MCF 10A (cell line): ENCODE measurements at regions not wholly inside any gene's neighbourhood (a gene's known extent, or its start where the extent isn't known, plus 50 kb on each side); places are given as distances from the start of the nearest gene placed in this dataset.
A peak's percentile ranks its signal among the peaks of the same experiment; 100 is the strongest.

Experiments used
- BruUV-seq: library from RNA; stranded (reverse); fragments of 400-500 nt; replicated peaks from 2 replicates; lab custom pipeline; 2021; lab: Mats Ljungman, UMichigan
- CTCF ChIA-PET: fragments of 300-600 bp; sonication (Branson Sonifier 250); formaldehyde crosslinking; extraction: SDS; loops from one replicate; lab custom pipeline; 2021; ENCODE audit warnings: antibody characterized with exemption, inconsistent platforms; lab: Yijun Ruan, JAX
- POLR2A ChIA-PET: fragments of 300-600, 350-650 bp; sonication (Branson Sonifier 250); formaldehyde crosslinking; extraction: SDS; loops from one replicate; lab custom pipeline; 2020; ENCODE audit warnings: antibody characterized with exemption, inconsistent platforms; lab: Yijun Ruan, JAX
- DNase-seq: peaks from one replicate; pipeline ENCODE4 v3.0.0-alpha.2; 2018; ENCODE audit not compliant: unreplicated experiment
- H3K27ac Mint-ChIP-seq: one replicate; pipeline ENCODE4 v1.8.0; 2022; ENCODE audit warnings: mild to moderate bottlenecking, low read depth, mixed read lengths; ENCODE audit not compliant: unreplicated experiment
- H3K27me3 Mint-ChIP-seq: one replicate; pipeline ENCODE4 v1.8.0; 2022; ENCODE audit warnings: mixed read lengths; ENCODE audit not compliant: insufficient read depth, unreplicated experiment
- H3K36me3 Mint-ChIP-seq: one replicate; pipeline ENCODE4 v1.8.0; 2022; ENCODE audit warnings: mild to moderate bottlenecking, moderate library complexity, mixed read lengths; ENCODE audit not compliant: insufficient read depth, unreplicated experiment
- H3K4me1 Mint-ChIP-seq: one replicate; pipeline ENCODE4 v1.8.0; 2022; ENCODE audit warnings: mixed read lengths; ENCODE audit not compliant: insufficient read depth, unreplicated experiment
- H3K4me3 Mint-ChIP-seq: one replicate; pipeline ENCODE4 v1.8.0; 2022; ENCODE audit warnings: mild to moderate bottlenecking, moderate library complexity, mixed read lengths; ENCODE audit not compliant: unreplicated experiment
- H3K9me3 Mint-ChIP-seq: one replicate; pipeline ENCODE4 v1.8.0; 2022; ENCODE audit warnings: mixed read lengths; ENCODE audit not compliant: unreplicated experiment
- intact Hi-C: fragments of 100-400 bp; cut with micrococcal nuclease; formaldehyde crosslinking; loops from 2 replicates; pipeline ENCODE4 v1.14.1; 2022
- TF ChIP-seq, protein P1 (sequence below): fragments of 200-600 bp; IDR thresholded peaks from one replicate; pipeline ENCODE4 v1.8.0; 2022; ENCODE audit warnings: antibody characterized with exemption, mild to moderate bottlenecking; ENCODE audit not compliant: unreplicated experiment

DNA sequence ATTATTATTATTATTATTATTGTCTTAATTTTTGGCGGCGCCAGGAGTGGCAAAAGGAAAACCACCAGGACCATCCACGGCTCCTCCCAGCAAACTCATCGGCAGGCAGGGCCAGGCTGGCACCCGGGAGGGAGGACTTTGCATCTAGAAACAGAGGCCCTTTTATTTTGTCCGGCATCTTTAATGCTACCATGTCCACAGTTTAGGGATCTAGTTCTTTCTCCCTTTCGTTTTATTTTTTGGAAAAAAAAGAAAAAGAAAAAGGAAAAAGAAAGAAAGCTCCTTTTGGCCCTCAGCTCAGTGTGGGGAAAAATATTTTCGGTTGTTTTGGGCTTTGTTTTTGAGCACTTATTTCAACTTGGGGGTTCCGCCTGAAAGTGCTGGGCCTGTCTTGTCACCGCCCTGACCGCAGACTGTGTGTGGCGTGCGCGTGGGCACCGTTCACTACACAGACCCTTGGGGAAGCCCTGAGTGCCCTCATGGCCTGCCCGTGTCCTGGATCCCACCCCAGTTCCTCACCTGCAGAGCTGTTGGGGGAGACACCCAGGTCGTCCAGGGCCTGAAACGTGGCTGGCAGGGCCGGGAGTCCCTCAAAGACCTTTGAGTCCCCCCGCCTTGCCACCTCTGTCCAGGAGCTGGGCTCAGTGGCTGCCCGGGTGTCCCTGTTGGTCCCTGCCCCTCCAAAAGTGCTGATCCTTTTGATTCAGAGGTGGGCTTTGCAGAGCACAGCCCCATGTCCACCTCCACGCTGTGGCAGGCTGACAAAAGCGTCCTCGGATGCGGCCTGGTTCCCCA lies 69.1 kb upstream of the PPARA start:
- Mint-ChIP-seq H3K36me3 (peaks cover 93% of the 10 kb centered on the region), H3K27me3 (no peaks in the 10 kb centered on the region), H3K27ac (peak overlapping the region; percentile 100), H3K4me3 (peak overlapping the region; percentile 96), H3K9me3 (no peaks in the 10 kb centered on the region), H3K4me1 (peaks cover 25% of the 10 kb centered on the region)
- POLR2A ChIA-PET = interaction anchor here (0.7 to 11.2 kb wide), 14 partner anchors 7 to 917 kb away, joined by 3 to 1278 read pairs (median 8); partner anchors contain the start of gene NUP50
- no peak for DNase-seq
- CTCF ChIA-PET = interaction anchor here (0.7 to 2.9 kb wide), 10 partner anchors 7 to 1059 kb away, joined by 3 to 16 read pairs (median 5); no protein-coding TSS in a partner anchor
- no TSS peak for BruUV-seq
- TF ChIP-seq, protein P1, sequence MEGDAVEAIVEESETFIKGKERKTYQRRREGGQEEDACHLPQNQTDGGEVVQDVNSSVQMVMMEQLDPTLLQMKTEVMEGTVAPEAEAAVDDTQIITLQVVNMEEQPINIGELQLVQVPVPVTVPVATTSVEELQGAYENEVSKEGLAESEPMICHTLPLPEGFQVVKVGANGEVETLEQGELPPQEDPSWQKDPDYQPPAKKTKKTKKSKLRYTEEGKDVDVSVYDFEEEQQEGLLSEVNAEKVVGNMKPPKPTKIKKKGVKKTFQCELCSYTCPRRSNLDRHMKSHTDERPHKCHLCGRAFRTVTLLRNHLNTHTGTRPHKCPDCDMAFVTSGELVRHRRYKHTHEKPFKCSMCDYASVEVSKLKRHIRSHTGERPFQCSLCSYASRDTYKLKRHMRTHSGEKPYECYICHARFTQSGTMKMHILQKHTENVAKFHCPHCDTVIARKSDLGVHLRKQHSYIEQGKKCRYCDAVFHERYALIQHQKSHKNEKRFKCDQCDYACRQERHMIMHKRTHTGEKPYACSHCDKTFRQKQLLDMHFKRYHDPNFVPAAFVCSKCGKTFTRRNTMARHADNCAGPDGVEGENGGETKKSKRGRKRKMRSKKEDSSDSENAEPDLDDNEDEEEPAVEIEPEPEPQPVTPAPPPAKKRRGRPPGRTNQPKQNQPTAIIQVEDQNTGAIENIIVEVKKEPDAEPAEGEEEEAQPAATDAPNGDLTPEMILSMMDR = no peak
- intact Hi-C loops = loop anchor here (2.0 kb wide), 2 partner anchors 14 to 22 kb away; no protein-coding TSS in a partner anchor

DNA sequence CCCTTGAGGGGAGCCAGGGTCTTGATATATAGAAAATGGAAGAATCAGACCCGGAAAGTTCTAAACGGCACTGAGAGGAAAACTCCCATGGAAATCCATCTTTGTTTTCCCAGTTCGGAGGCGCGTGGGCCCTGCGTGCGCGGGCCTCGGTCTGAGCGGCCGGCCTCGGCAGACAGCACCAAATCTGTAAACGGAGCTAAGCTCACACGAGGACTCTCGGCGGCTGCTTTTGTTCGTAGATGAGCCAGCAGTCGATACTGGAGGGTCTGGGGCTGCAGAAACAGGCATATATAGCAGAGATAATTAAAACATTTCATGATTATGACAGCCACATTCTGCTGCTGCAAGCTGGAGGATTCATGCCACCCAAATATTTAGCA lies 68.5 kb upstream of the PPARA start:
- DNase-seq = no peak
- Mint-ChIP-seq H3K27ac (peak overlapping the region; percentile 100), H3K27me3 (no peaks in the 10 kb centered on the region), H3K9me3 (no peaks in the 10 kb centered on the region), H3K4me3 (peak overlapping the region; percentile 96), H3K4me1 (peaks cover 23% of the 10 kb centered on the region), H3K36me3 (peaks cover 93% of the 10 kb centered on the region)
- intact Hi-C loops = loop anchor here (2.0 kb wide), 2 partner anchors 15 to 23 kb away; no protein-coding TSS in a partner anchor
- no TSS peak for BruUV-seq
- ChIA-PET POLR2A (interaction anchor here (0.7 to 11.2 kb wide), 11 partner anchors 6 to 1516 kb away, joined by 3 to 1278 read pairs (median 9); partner anchors contain the start of gene NUP50), CTCF (interaction anchor here (0.8 to 2.9 kb wide), 7 partner anchors 8 to 87 kb away, joined by 3 to 16 read pairs (median 5); no protein-coding TSS in a partner anchor)
- TF ChIP-seq, protein P1 = no peak

DNA sequence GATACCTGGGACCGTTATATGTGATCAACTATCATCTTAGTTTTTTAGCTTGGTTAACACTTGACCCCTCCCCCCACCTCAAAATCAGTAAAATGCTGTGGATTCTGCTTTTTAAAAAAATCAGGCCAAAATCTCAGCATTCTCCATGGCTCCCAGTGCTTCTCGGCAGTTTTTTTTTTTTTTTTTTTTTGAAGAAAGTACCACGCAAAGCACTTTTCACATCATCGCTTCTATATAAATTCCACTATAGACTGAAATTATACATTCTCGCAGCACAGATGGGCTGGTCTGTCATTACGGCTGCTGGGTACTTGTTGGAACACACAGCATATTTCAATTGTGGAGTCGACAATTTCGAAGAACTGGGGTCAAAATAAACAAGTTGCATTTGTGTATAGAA lies 67.7 kb upstream of the PPARA start:
- ChIA-PET POLR2A (interaction anchor here (0.5 to 11.2 kb wide), 11 partner anchors 5 to 1517 kb away, joined by 3 to 1278 read pairs (median 9); partner anchors contain the start of gene NUP50), CTCF (interaction anchor here (0.7 to 2.9 kb wide), 5 partner anchors 9 to 46 kb away, joined by 3 to 16 read pairs (median 5); no protein-coding TSS in a partner anchor)
- no peak for DNase-seq
- Mint-ChIP-seq H3K9me3 (no peaks in the 10 kb centered on the region), H3K4me1 (peaks cover 18% of the 10 kb centered on the region), H3K27me3 (no peaks in the 10 kb centered on the region), H3K36me3 (peaks cover 93% of the 10 kb centered on the region), H3K27ac (peak overlapping the region; percentile 100), H3K4me3 (peak overlapping the region; percentile 96)
- intact Hi-C loops = no loop called here
- TF ChIP-seq, protein P1 = no peak
- BruUV-seq = no TSS peak
